GM23338 (cell line): ENCODE measurements at regions not wholly inside any gene's neighbourhood (a gene's known extent, or its start where the extent isn't known, plus 50 kb on each side); places are given as distances from the start of the nearest gene placed in this dataset.

Experiments
- ATAC-seq: fragments of 200-7000 bp; cut with Tn5 transposase; 3 replicates; pipeline ENCODE4 v1.9.1; 2020
- DNase-seq: peaks from one replicate; pipeline ENCODE4 v3.0.0-alpha.2; 2015; ENCODE audit warnings: low spot score
- H2AFZ ChIP-seq: fragments of 200-600 bp; sonication (generic); 2 replicates; pipeline ENCODE4 v1.8.0; 2016; ENCODE audit warnings: antibody characterized with exemption, mild to moderate bottlenecking, moderate library complexity
- H3F3A ChIP-seq: fragments of 200-600 bp; sonication (generic); replicated peaks from 2 replicates; pipeline ENCODE4 v1.8.0; 2017; ENCODE audit warnings: antibody characterized with exemption, mixed run types, low read depth
- H3K27ac ChIP-seq: fragments of 200-600 bp; sonication (generic); 2 replicates; pipeline ENCODE4 v1.6.1; 2016; ENCODE audit warnings: low read depth
- H3K27me3 ChIP-seq: fragments of 200-600 bp; sonication (generic); 2 replicates; pipeline ENCODE4 v1.8.0; 2016; ENCODE audit warnings: mild to moderate bottlenecking, mixed run types, moderate library complexity; ENCODE audit not compliant: insufficient read depth
- H3K36me3 ChIP-seq: fragments of 200-600 bp; sonication (generic); 2 replicates; pipeline ENCODE4 v1.8.0; 2016; ENCODE audit warnings: mild to moderate bottlenecking; ENCODE audit not compliant: insufficient read depth
- H3K4me1 ChIP-seq: fragments of 200-600 bp; sonication (generic); 2 replicates; pipeline ENCODE4 v1.8.0; 2016; ENCODE audit warnings: mild to moderate bottlenecking, moderate library complexity; ENCODE audit not compliant: insufficient read depth
- H3K4me2 ChIP-seq: fragments of 200-600 bp; sonication (generic); 2 replicates; pipeline ENCODE4 v1.7.1; 2017; ENCODE audit warnings: mixed run types
- H3K4me3 ChIP-seq: fragments of 200-600 bp; sonication (generic); 2 replicates; pipeline ENCODE4 v1.6.1; 2016; ENCODE audit warnings: mixed run types
- H3K79me2 ChIP-seq: fragments of 200-600 bp; sonication (generic); replicated peaks from 2 replicates; pipeline ENCODE4 v1.8.0; 2017; ENCODE audit warnings: mild to moderate bottlenecking; ENCODE audit not compliant: insufficient read depth
- H3K9me2 ChIP-seq: fragments of 200-600 bp; sonication (generic); 2 replicates; pipeline ENCODE4 v1.8.0; 2017; ENCODE audit not compliant: insufficient read depth
- H4K20me1 ChIP-seq: fragments of 200-600 bp; sonication (generic); replicated peaks from 2 replicates; pipeline ENCODE4 v1.8.0; 2017; ENCODE audit warnings: mild to moderate bottlenecking; ENCODE audit not compliant: insufficient read depth
- H3K27ac Mint-ChIP-seq: 2 replicates; pipeline ENCODE4 v1.8.0; 2020; ENCODE audit warnings: inconsistent platforms, mild to moderate bottlenecking, moderate library complexity, mixed read lengths
- H3K27me3 Mint-ChIP-seq: 3 replicates; pipeline ENCODE4 v1.8.0; 2022; ENCODE audit warnings: low read depth, mild to moderate bottlenecking, moderate library complexity, mixed read lengths, inconsistent platforms; ENCODE audit not compliant: insufficient read depth, poor library complexity
- H3K36me3 Mint-ChIP-seq: 3 replicates; pipeline ENCODE4 v1.8.0; 2021; ENCODE audit warnings: low read depth, mild to moderate bottlenecking, inconsistent platforms, moderate library complexity, mixed read lengths
- H3K4me1 Mint-ChIP-seq: 3 replicates; pipeline ENCODE4 v1.8.0; 2020; ENCODE audit warnings: mild to moderate bottlenecking, inconsistent platforms, mixed read lengths
- H3K4me3 Mint-ChIP-seq: 3 replicates; pipeline ENCODE4 v1.8.0; 2021; ENCODE audit warnings: moderate library complexity, mild to moderate bottlenecking, inconsistent platforms, mixed read lengths
- H3K9me3 Mint-ChIP-seq: 3 replicates; pipeline ENCODE4 v1.8.0; 2020; ENCODE audit warnings: moderate library complexity, mild to moderate bottlenecking, inconsistent platforms, mixed read lengths
- CREB1 ChIP-seq: fragments of 250-450 bp; sonication (Bioruptor Pico); IDR thresholded peaks from 2 replicates; pipeline ENCODE4 v1.5.0; 2020; ENCODE audit warnings: low read depth, mild to moderate bottlenecking, moderate library complexity
- EZH2 ChIP-seq: fragments of 200-600 bp; sonication (generic); IDR thresholded peaks from one replicate; pipeline ENCODE4 v1.8.0; 2017; ENCODE audit warnings: antibody characterized with exemption, mild to moderate bottlenecking, low read depth; ENCODE audit not compliant: unreplicated experiment
- EZH2phosphoT487 ChIP-seq: fragments of 200-600 bp; sonication (generic); IDR thresholded peaks from one replicate; pipeline ENCODE4 v1.8.1; 2018; ENCODE audit warnings: antibody characterized with exemption; ENCODE audit not compliant: unreplicated experiment
- NANOG ChIP-seq: IDR thresholded peaks from 2 replicates; pipeline ENCODE4 v1.6.1; 2016; ENCODE audit warnings: antibody characterized with exemption, borderline replicate concordance
- STAT1 ChIP-seq: IDR thresholded peaks from one replicate; pipeline ENCODE4 v1.6.1; 2016; ENCODE audit warnings: antibody characterized with exemption; ENCODE audit not compliant: unreplicated experiment
- ZNF114 ChIP-seq: fragments of 250-450 bp; sonication (Bioruptor Pico); IDR thresholded peaks from 2 replicates; pipeline ENCODE4 v1.5.0; 2020; ENCODE audit warnings: mild to moderate bottlenecking, moderate library complexity
- ZNF331 ChIP-seq: fragments of 250-450 bp; sonication (Bioruptor Pico); IDR thresholded peaks from 2 replicates; pipeline ENCODE4 v1.5.0; 2020; ENCODE audit warnings: low read depth, mild to moderate bottlenecking, moderate library complexity
- TF ChIP-seq, protein P1 (sequence below): fragments of 250-450 bp; sonication (Bioruptor Pico); IDR thresholded peaks from 2 replicates; pipeline ENCODE4 v1.5.0; 2020; ENCODE audit warnings: mild to moderate bottlenecking, moderate library complexity
- TF ChIP-seq, protein P2 (sequence below), 2 experiments: fragments of 200-600 bp in 1 of 2; sonication (generic) in 1 of 2; conservative IDR thresholded peaks; 2 replicates each; pipeline versions ENCODE4 v1.5.1 to v1.6.1; 2016 to 2017; ENCODE audit warnings: antibody characterized with exemption in 2 of 2, low read depth in 2 of 2, mild to moderate bottlenecking in 2 of 2, moderate library complexity in 1 of 2
- TF ChIP-seq, protein P3 (sequence below): IDR thresholded peaks from one replicate; pipeline ENCODE4 v1.6.1; 2018; ENCODE audit warnings: antibody characterized with exemption; ENCODE audit not compliant: unreplicated experiment
- TF ChIP-seq, protein P4 (sequence below): IDR thresholded peaks from 2 replicates; pipeline ENCODE4 v1.6.1; 2016; ENCODE audit warnings: antibody characterized with exemption

DNA sequence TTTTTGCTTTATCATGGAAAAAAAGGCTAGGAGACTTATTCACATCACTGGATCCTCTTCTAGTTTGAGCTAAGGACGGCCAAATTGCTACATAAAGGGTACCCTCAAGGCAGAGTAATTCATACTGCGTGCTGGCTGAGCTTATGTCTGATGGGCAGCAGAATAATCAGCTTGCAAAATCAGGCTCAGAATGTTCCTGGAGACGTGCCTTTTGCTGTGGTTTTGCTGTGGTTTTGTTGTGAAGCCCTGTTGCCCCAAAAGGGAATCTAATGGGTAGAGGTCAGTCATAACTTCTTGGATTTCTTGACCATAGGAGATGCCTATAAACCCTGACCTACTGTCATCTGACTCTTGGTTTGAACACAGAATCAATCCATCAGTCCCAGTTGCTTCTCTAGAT lies 189.9 kb downstream of the SOX2 start (continued):
- TF ChIP-seq, protein P1, sequence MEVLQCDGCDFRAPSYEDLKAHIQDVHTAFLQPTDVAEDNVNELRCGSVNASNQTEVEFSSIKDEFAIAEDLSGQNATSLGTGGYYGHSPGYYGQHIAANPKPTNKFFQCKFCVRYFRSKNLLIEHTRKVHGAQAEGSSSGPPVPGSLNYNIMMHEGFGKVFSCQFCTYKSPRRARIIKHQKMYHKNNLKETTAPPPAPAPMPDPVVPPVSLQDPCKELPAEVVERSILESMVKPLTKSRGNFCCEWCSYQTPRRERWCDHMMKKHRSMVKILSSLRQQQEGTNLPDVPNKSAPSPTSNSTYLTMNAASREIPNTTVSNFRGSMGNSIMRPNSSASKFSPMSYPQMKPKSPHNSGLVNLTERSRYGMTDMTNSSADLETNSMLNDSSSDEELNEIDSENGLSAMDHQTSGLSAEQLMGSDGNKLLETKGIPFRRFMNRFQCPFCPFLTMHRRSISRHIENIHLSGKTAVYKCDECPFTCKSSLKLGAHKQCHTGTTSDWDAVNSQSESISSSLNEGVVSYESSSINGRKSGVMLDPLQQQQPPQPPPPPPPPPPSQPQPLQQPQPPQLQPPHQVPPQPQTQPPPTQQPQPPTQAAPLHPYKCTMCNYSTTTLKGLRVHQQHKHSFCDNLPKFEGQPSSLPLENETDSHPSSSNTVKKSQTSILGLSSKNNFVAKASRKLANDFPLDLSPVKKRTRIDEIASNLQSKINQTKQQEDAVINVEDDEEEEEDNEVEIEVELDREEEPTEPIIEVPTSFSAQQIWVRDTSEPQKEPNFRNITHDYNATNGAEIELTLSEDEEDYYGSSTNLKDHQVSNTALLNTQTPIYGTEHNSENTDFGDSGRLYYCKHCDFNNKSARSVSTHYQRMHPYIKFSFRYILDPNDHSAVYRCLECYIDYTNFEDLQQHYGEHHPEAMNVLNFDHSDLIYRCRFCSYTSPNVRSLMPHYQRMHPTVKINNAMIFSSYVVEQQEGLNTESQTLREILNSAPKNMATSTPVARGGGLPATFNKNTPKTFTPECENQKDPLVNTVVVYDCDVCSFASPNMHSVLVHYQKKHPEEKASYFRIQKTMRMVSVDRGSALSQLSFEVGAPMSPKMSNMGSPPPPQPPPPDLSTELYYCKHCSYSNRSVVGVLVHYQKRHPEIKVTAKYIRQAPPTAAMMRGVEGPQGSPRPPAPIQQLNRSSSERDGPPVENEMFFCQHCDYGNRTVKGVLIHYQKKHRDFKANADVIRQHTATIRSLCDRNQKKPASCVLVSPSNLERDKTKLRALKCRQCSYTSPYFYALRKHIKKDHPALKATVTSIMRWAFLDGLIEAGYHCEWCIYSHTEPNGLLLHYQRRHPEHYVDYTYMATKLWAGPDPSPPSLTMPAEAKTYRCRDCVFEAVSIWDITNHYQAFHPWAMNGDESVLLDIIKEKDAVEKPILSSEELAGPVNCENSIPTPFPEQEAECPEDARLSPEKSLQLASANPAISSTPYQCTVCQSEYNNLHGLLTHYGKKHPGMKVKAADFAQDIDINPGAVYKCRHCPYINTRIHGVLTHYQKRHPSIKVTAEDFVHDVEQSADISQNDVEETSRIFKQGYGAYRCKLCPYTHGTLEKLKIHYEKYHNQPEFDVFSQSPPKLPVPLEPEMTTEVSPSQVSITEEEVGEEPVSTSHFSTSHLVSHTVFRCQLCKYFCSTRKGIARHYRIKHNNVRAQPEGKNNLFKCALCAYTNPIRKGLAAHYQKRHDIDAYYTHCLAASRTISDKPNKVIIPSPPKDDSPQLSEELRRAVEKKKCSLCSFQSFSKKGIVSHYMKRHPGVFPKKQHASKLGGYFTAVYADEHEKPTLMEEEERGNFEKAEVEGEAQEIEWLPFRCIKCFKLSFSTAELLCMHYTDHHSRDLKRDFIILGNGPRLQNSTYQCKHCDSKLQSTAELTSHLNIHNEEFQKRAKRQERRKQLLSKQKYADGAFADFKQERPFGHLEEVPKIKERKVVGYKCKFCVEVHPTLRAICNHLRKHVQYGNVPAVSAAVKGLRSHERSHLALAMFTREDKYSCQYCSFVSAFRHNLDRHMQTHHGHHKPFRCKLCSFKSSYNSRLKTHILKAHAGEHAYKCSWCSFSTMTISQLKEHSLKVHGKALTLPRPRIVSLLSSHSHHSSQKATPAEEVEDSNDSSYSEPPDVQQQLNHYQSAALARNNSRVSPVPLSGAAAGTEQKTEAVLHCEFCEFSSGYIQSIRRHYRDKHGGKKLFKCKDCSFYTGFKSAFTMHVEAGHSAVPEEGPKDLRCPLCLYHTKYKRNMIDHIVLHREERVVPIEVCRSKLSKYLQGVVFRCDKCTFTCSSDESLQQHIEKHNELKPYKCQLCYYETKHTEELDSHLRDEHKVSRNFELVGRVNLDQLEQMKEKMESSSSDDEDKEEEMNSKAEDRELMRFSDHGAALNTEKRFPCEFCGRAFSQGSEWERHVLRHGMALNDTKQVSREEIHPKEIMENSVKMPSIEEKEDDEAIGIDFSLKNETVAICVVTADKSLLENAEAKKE (CRISPR knock-in tag) = no peak
- TF ChIP-seq CREB1 (CRISPR knock-in tag) (no peak), ZNF331 (CRISPR knock-in tag) (no peak), EZH2 (no peak), STAT1 (no peak)
- TF ChIP-seq, protein P2, sequence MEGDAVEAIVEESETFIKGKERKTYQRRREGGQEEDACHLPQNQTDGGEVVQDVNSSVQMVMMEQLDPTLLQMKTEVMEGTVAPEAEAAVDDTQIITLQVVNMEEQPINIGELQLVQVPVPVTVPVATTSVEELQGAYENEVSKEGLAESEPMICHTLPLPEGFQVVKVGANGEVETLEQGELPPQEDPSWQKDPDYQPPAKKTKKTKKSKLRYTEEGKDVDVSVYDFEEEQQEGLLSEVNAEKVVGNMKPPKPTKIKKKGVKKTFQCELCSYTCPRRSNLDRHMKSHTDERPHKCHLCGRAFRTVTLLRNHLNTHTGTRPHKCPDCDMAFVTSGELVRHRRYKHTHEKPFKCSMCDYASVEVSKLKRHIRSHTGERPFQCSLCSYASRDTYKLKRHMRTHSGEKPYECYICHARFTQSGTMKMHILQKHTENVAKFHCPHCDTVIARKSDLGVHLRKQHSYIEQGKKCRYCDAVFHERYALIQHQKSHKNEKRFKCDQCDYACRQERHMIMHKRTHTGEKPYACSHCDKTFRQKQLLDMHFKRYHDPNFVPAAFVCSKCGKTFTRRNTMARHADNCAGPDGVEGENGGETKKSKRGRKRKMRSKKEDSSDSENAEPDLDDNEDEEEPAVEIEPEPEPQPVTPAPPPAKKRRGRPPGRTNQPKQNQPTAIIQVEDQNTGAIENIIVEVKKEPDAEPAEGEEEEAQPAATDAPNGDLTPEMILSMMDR (conservative IDR thresholded peaks at IDR 0.05; ENCODE audit: low read depth in 2 of 2) = no peak

DNA sequence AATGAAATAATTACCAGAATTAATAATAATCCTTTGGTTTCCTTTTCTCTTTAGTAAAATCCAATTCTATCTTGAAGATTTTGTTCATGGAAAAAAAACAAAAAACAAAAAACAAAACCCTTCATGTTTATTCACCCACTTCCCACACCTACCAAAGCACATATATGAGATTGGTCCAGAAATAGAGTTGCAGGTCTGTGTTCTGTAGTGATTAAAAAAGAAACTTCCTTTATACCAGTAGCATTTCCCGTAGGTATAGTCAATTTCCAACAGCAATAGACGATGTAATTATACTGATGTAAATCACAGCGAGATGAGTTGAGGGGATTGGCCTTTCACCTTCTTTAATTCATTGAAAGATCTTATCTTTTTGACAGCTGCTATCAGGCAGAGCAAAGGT lies 194.6 kb downstream of the SOX2 start:
- Histone ChIP-seq H4K20me1 (no peaks in the 10 kb centered on the region), H3K79me2 (no peaks in the 10 kb centered on the region), H3K27me3 (no peaks in the 10 kb centered on the region), H3K27ac (no peak overlapping the region), H3K9me2 (no peaks in the 10 kb centered on the region), H3K4me3 (no peak overlapping the region), H2AFZ (no peak overlapping the region), H3K4me1 (no peaks in the 10 kb centered on the region), H3K36me3 (no peaks in the 10 kb centered on the region), H3K4me2 (no peak overlapping the region), H3F3A (no peaks in the 10 kb centered on the region)
- H3K27ac Mint-ChIP-seq = no peak overlapping the region
- no peak for DNase-seq
- H3K4me3 Mint-ChIP-seq = no peak overlapping the region
- H3K9me3 Mint-ChIP-seq = no peaks in the 10 kb centered on the region; the same call in 2 of the 3 replicates
- H3K4me1 Mint-ChIP-seq = peaks cover 3% of the 10 kb centered on the region; the same call in 2 of the 3 replicates
- no peak for ATAC-seq
- H3K36me3 Mint-ChIP-seq = no peaks in the 10 kb centered on the region
- no peaks in the 10 kb centered on the region for H3K27me3 Mint-ChIP-seq
- TF ChIP-seq EZH2 (no peak), STAT1 (no peak), EZH2phosphoT487 (no peak), NANOG (no peak), ZNF114 (CRISPR knock-in tag) (no peak), CREB1 (CRISPR knock-in tag) (no peak)
- TF ChIP-seq, protein P3, sequence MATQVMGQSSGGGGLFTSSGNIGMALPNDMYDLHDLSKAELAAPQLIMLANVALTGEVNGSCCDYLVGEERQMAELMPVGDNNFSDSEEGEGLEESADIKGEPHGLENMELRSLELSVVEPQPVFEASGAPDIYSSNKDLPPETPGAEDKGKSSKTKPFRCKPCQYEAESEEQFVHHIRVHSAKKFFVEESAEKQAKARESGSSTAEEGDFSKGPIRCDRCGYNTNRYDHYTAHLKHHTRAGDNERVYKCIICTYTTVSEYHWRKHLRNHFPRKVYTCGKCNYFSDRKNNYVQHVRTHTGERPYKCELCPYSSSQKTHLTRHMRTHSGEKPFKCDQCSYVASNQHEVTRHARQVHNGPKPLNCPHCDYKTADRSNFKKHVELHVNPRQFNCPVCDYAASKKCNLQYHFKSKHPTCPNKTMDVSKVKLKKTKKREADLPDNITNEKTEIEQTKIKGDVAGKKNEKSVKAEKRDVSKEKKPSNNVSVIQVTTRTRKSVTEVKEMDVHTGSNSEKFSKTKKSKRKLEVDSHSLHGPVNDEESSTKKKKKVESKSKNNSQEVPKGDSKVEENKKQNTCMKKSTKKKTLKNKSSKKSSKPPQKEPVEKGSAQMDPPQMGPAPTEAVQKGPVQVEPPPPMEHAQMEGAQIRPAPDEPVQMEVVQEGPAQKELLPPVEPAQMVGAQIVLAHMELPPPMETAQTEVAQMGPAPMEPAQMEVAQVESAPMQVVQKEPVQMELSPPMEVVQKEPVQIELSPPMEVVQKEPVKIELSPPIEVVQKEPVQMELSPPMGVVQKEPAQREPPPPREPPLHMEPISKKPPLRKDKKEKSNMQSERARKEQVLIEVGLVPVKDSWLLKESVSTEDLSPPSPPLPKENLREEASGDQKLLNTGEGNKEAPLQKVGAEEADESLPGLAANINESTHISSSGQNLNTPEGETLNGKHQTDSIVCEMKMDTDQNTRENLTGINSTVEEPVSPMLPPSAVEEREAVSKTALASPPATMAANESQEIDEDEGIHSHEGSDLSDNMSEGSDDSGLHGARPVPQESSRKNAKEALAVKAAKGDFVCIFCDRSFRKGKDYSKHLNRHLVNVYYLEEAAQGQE = no peak
- TF ChIP-seq, protein P4, sequence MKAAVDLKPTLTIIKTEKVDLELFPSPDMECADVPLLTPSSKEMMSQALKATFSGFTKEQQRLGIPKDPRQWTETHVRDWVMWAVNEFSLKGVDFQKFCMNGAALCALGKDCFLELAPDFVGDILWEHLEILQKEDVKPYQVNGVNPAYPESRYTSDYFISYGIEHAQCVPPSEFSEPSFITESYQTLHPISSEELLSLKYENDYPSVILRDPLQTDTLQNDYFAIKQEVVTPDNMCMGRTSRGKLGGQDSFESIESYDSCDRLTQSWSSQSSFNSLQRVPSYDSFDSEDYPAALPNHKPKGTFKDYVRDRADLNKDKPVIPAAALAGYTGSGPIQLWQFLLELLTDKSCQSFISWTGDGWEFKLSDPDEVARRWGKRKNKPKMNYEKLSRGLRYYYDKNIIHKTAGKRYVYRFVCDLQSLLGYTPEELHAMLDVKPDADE = no peak
